Thymus (tissue), 11 donors: ENCODE measurements at regions not wholly inside any gene's neighbourhood (a gene's known extent, or its start where the extent isn't known, plus 50 kb on each side); places are given as distances from the start of the nearest gene placed in this dataset.

Source experiments
- DNase-seq, 9 donors: peaks; one replicate each; pipeline ENCODE4 v3.0.0-alpha.2; 2013; ENCODE audit warnings: low spot score in 9 of 9, low read depth in 6 of 9, missing footprints in 1 of 9
- H3K27ac ChIP-seq, 2 donors: one replicate each; pipeline ENCODE4 v1.5.1; 2013; ENCODE audit warnings: control low read depth in 1 of 2, low read depth in 1 of 2, low read length in 1 of 2, mild to moderate bottlenecking in 1 of 2, moderate library complexity in 1 of 2
- H3K27me3 ChIP-seq, 2 donors: one replicate each; pipeline ENCODE4 v1.5.1; 2013; ENCODE audit warnings: low read length in 1 of 2; ENCODE audit not compliant: control insufficient read depth in 2 of 2, insufficient read depth in 1 of 2
- H3K36me3 ChIP-seq, 2 donors: one replicate each; pipeline ENCODE4 v1.5.1; 2013; ENCODE audit warnings: low read length in 1 of 2, mild to moderate bottlenecking in 1 of 2, moderate library complexity in 1 of 2; ENCODE audit not compliant: control insufficient read depth in 2 of 2, insufficient read depth in 2 of 2
- H3K4me1 ChIP-seq, 2 donors: one replicate each; pipeline ENCODE4 v1.5.1; 2013; ENCODE audit warnings: low read length in 2 of 2; ENCODE audit not compliant: control insufficient read depth in 2 of 2, insufficient read depth in 2 of 2
- H3K4me3 ChIP-seq, 2 donors: one replicate each; pipeline ENCODE4 v1.5.1; 2013; ENCODE audit warnings: low read length in 2 of 2, control low read depth in 1 of 2, mild to moderate bottlenecking in 1 of 2
- H3K9me3 ChIP-seq, 2 donors: one replicate each; pipeline ENCODE4 v1.5.1; 2013; ENCODE audit warnings: low read length in 1 of 2, mild to moderate bottlenecking in 1 of 2; ENCODE audit not compliant: control insufficient read depth in 2 of 2, insufficient read depth in 1 of 2
- WGBS: extraction: QIAGEN DNeasy Blood & Tissue Kit; methylation state at CpG from one replicate; pipeline ENCODE4 v1.1.7; 2013; 5-methylcytosine and 5-hydroxymethylcytosine counted together
- donor health status: healthy.

GRCh38 chr2:212908031-212908430, 243.4 kb downstream of the IKZF2 start:
- no peak for DNase-seq
- Histone ChIP-seq H3K9me3 (no peaks in the 10 kb centered on the region), H3K4me3 (no peak overlapping the region), H3K27me3 (no peaks in the 10 kb centered on the region), H3K4me1 (peaks cover 8 to 16% of the 10 kb centered on the region in 2 donors), H3K27ac (no peak overlapping the region), H3K36me3 (peaks cover 0 to 4% of the 10 kb centered on the region in 2 donors)
- 97% methylated on average over 5 of the region's 5 CpGs for WGBS

- Histone ChIP-seq H3K9me3 (no peaks in the 10 kb centered on the region), H3K4me1 (peaks cover 5 to 12% of the 10 kb centered on the region in 2 donors), H3K27me3 (no peaks in the 10 kb centered on the region), H3K27ac (no peak overlapping the region), H3K36me3 (peaks cover 0 to 4% of the 10 kb centered on the region in 2 donors), H3K4me3 (no peak overlapping the region)
- DNase-seq = no peak
- WGBS = 96% methylated on average over 5 of the region's 5 CpGs
These were observed 244.8 kb downstream of the IKZF2 start for GRCh38 chr2:212906620-212907019.

- Histone ChIP-seq H3K36me3 (peaks cover 0 to 4% of the 10 kb centered on the region in 2 donors), H3K9me3 (no peaks in the 10 kb centered on the region), H3K27ac (no peak overlapping the region), H3K4me1 (peaks cover 0 to 4% of the 10 kb centered on the region in 2 donors), H3K4me3 (no peak overlapping the region), H3K27me3 (no peaks in the 10 kb centered on the region)
- 98% methylated on average over 6 of the region's 6 CpGs for WGBS
- no peak for DNase-seq
These were observed 245.7 kb downstream of the IKZF2 start for GRCh38 chr2:212905640-212906201.

GRCh38 chr2:212904646-212905045, 246.8 kb downstream of the IKZF2 start:
- no peak overlapping the region for H3K27ac ChIP-seq
- H3K4me1 ChIP-seq = no peaks in the 10 kb centered on the region
- 98% methylated on average over 2 of the region's 2 CpGs for WGBS
- no peak overlapping the region for H3K4me3 ChIP-seq
- H3K36me3 ChIP-seq = peaks cover 0 to 4% of the 10 kb centered on the region in 2 donors
- no peaks in the 10 kb centered on the region for H3K9me3 ChIP-seq
- no peak for DNase-seq
- no peaks in the 10 kb centered on the region for H3K27me3 ChIP-seq

GRCh38 chr2:212903413-212903812, 248.0 kb downstream of the IKZF2 start:
- Histone ChIP-seq H3K4me1 (no peaks in the 10 kb centered on the region), H3K27me3 (no peaks in the 10 kb centered on the region), H3K4me3 (no peak overlapping the region), H3K9me3 (no peaks in the 10 kb centered on the region), H3K36me3 (peaks cover 0 to 4% of the 10 kb centered on the region in 2 donors), H3K27ac (no peak overlapping the region)
- DNase-seq = no peak

GRCh38 chr2:212902421-212902820, 249.0 kb downstream of the IKZF2 start:
- DNase-seq = no peak
- H3K9me3 ChIP-seq = no peaks in the 10 kb centered on the region
- peaks cover 0 to 4% of the 10 kb centered on the region in 2 donors for H3K36me3 ChIP-seq
- WGBS = 98% methylated on average over 3 of the region's 3 CpGs
- H3K27me3 ChIP-seq = no peaks in the 10 kb centered on the region
- H3K4me1 ChIP-seq = no peaks in the 10 kb centered on the region
- H3K4me3 ChIP-seq = no peak overlapping the region
- H3K27ac ChIP-seq = no peak overlapping the region

GRCh38 chr2:212901604-212902275, 249.7 kb downstream of the IKZF2 start:
- Histone ChIP-seq H3K4me1 (no peaks in the 10 kb centered on the region), H3K27ac (no peak overlapping the region), H3K4me3 (no peak overlapping the region), H3K36me3 (peaks cover 0 to 4% of the 10 kb centered on the region in 2 donors), H3K27me3 (no peaks in the 10 kb centered on the region), H3K9me3 (no peaks in the 10 kb centered on the region)
- DNase-seq = no peak
- WGBS = 98% methylated on average over 3 of the region's 3 CpGs

GRCh38 chr2:212900715-212901114, 250.7 kb downstream of the IKZF2 start:
- H3K27ac ChIP-seq = no peak overlapping the region

GRCh38 chr2:212898011-212898410, 253.4 kb downstream of the IKZF2 start:
- H3K9me3 ChIP-seq = no peaks in the 10 kb centered on the region

More at GRCh38 chr2:212900715-212901114, 250.7 kb downstream of the IKZF2 start:
- Histone ChIP-seq H3K9me3 (no peaks in the 10 kb centered on the region), H3K4me1 (no peaks in the 10 kb centered on the region), H3K27me3 (no peaks in the 10 kb centered on the region), H3K36me3 (peaks cover 0 to 4% of the 10 kb centered on the region in 2 donors), H3K4me3 (no peak overlapping the region)
- no peak for DNase-seq
- 94% methylated on average over 1 of the region's 1 CpG for WGBS

More at GRCh38 chr2:212898011-212898410, 253.4 kb downstream of the IKZF2 start:
- 97% methylated on average over 3 of the region's 3 CpGs for WGBS
- no peaks in the 10 kb centered on the region for H3K4me1 ChIP-seq
- H3K27ac ChIP-seq = no peak overlapping the region
- H3K27me3 ChIP-seq = no peaks in the 10 kb centered on the region
- no peaks in the 10 kb centered on the region for H3K36me3 ChIP-seq
- H3K4me3 ChIP-seq = no peak overlapping the region
- DNase-seq = no peak
